Body of pancreas (tissue), 4 donors: ENCODE measurements at regions not wholly inside any gene's neighbourhood (a gene's known extent, or its start where the extent isn't known, plus 50 kb on each side); places are given as distances from the start of the nearest gene placed in this dataset.

ENCODE experiments used
- ATAC-seq: fragments of 150-250 bp; one replicate; pipeline ENCODE4 v1.9.1; 2016
- DNase-seq, 4 donors: peaks; one replicate each; pipeline ENCODE4 v3.0.0-alpha.2; 2019
- H3K27ac ChIP-seq, 4 donors: fragments of 200-600 bp; sonication (generic); 1 replicate in 3 of 4; 2 replicates in 1 of 4; pipeline versions ENCODE4 v1.5.1 to v1.6.1; 2016 to 2019; ENCODE audit warnings: mild to moderate bottlenecking in 1 of 4, mixed read lengths in 1 of 4, moderate library complexity in 1 of 4
- H3K27me3 ChIP-seq, 2 donors: fragments of 200-600 bp; sonication (generic); one replicate each; pipeline ENCODE4 v1.6.0; 2016; ENCODE audit warnings: mild to moderate bottlenecking in 1 of 2
- H3K36me3 ChIP-seq, 2 donors: fragments of 200-600 bp; sonication (generic); replicated peaks in 1 of 2; 2 replicates each; pipeline ENCODE4 v1.5.1; 2016; ENCODE audit warnings: low read depth in 2 of 2; ENCODE audit not compliant: insufficient read depth in 1 of 2
- H3K4me1 ChIP-seq: fragments of 200-600 bp; sonication (generic); one replicate; pipeline ENCODE4 v1.6.0; 2016
- H3K4me3 ChIP-seq, 2 donors: fragments of 200-600 bp; sonication (generic); 1 replicate in 1 of 2; 2 replicates in 1 of 2; pipeline ENCODE4 v1.5.1; 2016 to 2019
- H3K9me3 ChIP-seq, 3 donors: fragments of 200-600 bp; sonication (generic); 1 replicate in 2 of 3; 2 replicates in 1 of 3; pipeline ENCODE4 v1.5.1; 2016
- POLR2A ChIP-seq, 3 donors: fragments of 450-650 bp; IDR thresholded peaks; one replicate each; pipeline ENCODE4 v1.6.1; 2016; ENCODE audit warnings: antibody characterized with exemption in 3 of 3, mild to moderate bottlenecking in 2 of 3
- WGBS, 2 donors: methylation state at CpG; one replicate each; pipeline ENCODE4 v1.1.5; 2017; 5-methylcytosine and 5-hydroxymethylcytosine counted together
- intact Hi-C: fragments of 100-400 bp; cut with DNase I; formaldehyde crosslinking; loops from one replicate; pipeline ENCODE4 v1.15.1; 2023
- TF ChIP-seq, protein P1 (sequence below), 7 experiments: fragments of 450-650 bp in 4 of 7; fragments of 200-600 bp in 3 of 7; sonication (generic) in 3 of 7; IDR thresholded peaks; one replicate each; pipeline ENCODE4 v1.5.1; 2016 to 2019; ENCODE audit warnings: antibody characterized with exemption in 7 of 7

DNA sequence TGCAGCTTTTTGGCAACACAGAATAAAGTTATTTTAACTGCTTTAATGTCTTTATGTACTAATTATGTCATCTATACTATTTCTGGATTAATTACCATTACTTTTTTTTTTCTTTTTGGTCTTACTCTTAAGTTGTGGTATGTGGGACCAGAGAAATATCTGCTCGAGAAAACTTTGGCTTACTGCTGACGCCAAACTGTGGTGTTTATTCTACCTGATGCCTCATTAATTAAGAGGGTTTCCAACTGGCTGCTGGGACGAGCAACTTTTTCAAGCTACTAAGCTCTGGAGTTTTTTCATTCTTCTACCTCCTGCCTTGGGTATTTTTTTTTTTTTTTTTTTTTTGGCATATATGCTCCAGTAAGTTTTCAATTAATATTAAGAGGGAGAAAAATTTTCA, 1257.5 kb downstream of the FSCB start:
- intact Hi-C loops = no loop called here
- Histone ChIP-seq H3K27me3 (no peaks in the 10 kb centered on the region), H3K4me1 (no peaks in the 10 kb centered on the region), H3K9me3 (no peaks in the 10 kb centered on the region), H3K4me3 (no peak overlapping the region), H3K36me3 (no peaks in the 10 kb centered on the region), H3K27ac (no peak overlapping the region)
- DNase-seq = no peak
- WGBS, 2 donors = 31 to 45% methylated on average over 3 of the region's 3 CpGs
- ATAC-seq = no peak
- no peak for TF ChIP-seq POLR2A (IDR thresholded peaks at IDR 0.05)
- TF ChIP-seq, protein P1, sequence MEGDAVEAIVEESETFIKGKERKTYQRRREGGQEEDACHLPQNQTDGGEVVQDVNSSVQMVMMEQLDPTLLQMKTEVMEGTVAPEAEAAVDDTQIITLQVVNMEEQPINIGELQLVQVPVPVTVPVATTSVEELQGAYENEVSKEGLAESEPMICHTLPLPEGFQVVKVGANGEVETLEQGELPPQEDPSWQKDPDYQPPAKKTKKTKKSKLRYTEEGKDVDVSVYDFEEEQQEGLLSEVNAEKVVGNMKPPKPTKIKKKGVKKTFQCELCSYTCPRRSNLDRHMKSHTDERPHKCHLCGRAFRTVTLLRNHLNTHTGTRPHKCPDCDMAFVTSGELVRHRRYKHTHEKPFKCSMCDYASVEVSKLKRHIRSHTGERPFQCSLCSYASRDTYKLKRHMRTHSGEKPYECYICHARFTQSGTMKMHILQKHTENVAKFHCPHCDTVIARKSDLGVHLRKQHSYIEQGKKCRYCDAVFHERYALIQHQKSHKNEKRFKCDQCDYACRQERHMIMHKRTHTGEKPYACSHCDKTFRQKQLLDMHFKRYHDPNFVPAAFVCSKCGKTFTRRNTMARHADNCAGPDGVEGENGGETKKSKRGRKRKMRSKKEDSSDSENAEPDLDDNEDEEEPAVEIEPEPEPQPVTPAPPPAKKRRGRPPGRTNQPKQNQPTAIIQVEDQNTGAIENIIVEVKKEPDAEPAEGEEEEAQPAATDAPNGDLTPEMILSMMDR (IDR thresholded peaks at IDR 0.05) = no peak

DNA sequence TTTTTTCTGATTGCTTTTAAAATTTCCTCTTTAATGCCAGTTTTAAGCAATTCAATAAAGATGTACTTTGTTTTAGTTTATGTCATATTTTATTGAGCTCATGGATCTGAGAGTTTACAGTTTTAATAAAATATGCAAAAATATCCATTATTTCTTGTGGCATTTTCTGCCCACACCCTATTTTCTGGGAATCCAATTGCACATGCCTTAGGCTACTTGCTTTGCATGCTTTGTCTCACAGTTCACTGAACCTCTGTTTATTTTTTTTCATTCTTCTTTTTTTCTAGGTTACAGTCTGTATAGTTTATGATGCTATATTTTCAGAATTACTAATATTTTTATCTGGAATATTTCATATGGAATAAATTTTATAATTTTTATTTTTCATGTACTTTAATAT, 1258.0 kb downstream of the FSCB start:
- DNase-seq = no peak
- intact Hi-C loops = no loop called here
- Histone ChIP-seq H3K4me1 (no peaks in the 10 kb centered on the region), H3K27me3 (no peaks in the 10 kb centered on the region), H3K36me3 (no peaks in the 10 kb centered on the region), H3K9me3 (no peaks in the 10 kb centered on the region), H3K4me3 (no peak overlapping the region), H3K27ac (no peak overlapping the region)
- ATAC-seq = no peak
- TF ChIP-seq POLR2A (IDR thresholded peaks at IDR 0.05) = no peak
- TF ChIP-seq, protein P1 (IDR thresholded peaks at IDR 0.05) = no peak

DNA sequence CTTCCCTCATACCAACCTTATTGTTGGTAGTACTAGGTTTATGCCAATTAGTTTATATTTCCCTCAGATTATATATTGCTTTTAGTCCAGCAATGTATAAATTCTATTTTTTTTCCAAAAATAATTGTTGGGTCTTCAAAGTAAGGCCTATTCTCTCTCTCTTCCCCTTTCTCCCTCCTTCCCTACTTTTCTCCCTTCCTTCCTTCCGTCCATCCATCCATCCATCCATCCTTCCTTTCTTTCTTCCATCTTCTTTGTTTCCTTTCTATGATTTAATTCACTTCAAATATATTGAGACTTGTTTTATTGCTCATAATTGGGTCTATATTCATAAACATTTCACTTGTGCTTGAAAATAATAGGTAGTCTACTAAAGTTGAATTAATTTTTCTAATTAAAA, 1259.2 kb downstream of the FSCB start:
- DNase-seq = no peak

DNA sequence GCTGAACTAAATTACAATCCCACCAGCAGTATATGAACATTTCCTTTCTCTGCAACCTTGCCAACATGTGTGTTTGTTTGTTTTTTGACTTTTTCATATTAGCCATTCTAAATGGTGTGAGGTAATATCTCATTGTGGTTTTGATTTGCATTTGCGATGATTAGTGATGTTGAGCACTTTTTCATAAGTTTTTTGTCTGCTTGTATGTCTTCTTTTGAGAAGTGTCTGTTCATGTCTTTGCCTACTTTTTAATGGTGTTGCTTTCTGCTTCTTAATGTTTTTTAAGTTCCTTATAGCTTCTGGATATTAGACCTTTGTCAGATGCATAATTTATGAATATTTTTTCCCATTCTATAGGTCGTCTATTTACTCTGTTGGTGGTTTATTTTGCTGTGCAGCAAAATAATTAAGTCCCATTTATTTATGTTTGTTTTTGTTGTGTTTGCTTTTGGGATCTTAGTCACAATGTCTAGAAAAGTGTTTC, 1262.9 kb downstream of the FSCB start:
- no peaks in the 10 kb centered on the region for H3K4me1 ChIP-seq
- no peaks in the 10 kb centered on the region for H3K27me3 ChIP-seq
- no peaks in the 10 kb centered on the region for H3K36me3 ChIP-seq
- H3K27ac ChIP-seq = no peak overlapping the region
- H3K9me3 ChIP-seq = no peaks in the 10 kb centered on the region
- TF ChIP-seq, protein P1 (IDR thresholded peaks at IDR 0.05) = no peak
- no peak for TF ChIP-seq POLR2A (IDR thresholded peaks at IDR 0.05)
- H3K4me3 ChIP-seq = no peak overlapping the region
- DNase-seq (no peak), ATAC-seq (no peak)
- intact Hi-C loops = no loop called here
- 55 to 63% methylated on average over 2 of the region's 2 CpGs for WGBS, 2 donors

More for the DNA sequence above, 1259.2 kb downstream of the FSCB start:
- Histone ChIP-seq H3K27me3 (no peaks in the 10 kb centered on the region), H3K9me3 (no peaks in the 10 kb centered on the region), H3K4me3 (no peak overlapping the region), H3K36me3 (no peaks in the 10 kb centered on the region), H3K4me1 (no peaks in the 10 kb centered on the region), H3K27ac (no peak overlapping the region)
- no peak for TF ChIP-seq POLR2A (IDR thresholded peaks at IDR 0.05)
- TF ChIP-seq, protein P1 (IDR thresholded peaks at IDR 0.05) = no peak
- no peak for ATAC-seq
- 53 to 74% methylated on average over 1 of the region's 1 CpG for WGBS, 2 donors
- intact Hi-C loops = no loop called here

DNA sequence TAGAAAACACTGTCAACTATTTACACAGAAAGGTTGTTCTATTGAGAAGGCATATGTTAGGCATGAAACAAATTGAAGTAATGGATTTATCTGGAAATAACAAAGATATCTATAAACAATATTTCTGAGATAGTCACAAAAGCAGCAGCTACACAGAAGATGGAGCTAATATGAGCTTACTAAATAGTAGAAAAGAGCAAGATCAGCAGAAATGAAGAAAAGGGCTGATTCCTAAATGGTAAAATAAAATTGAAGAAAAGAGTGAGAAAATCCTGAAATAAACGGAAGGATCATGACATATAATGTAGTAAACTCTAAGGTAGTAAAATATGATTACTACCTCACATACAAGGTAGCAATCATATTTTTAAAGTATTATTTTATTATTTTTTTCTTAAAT, 1263.9 kb downstream of the FSCB start:
- 86 to 91% methylated on average over 1 of the region's 1 CpG for WGBS, 2 donors
- no peaks in the 10 kb centered on the region for H3K36me3 ChIP-seq
- no peak overlapping the region for H3K4me3 ChIP-seq
- DNase-seq (no peak), ATAC-seq (no peak)
- H3K27me3 ChIP-seq = no peaks in the 10 kb centered on the region
- no peaks in the 10 kb centered on the region for H3K9me3 ChIP-seq
- intact Hi-C loops = no loop called here
- no peak for TF ChIP-seq POLR2A (IDR thresholded peaks at IDR 0.05)
- TF ChIP-seq, protein P1 (IDR thresholded peaks at IDR 0.05) = no peak
- H3K4me1 ChIP-seq = no peaks in the 10 kb centered on the region
- H3K27ac ChIP-seq = no peak overlapping the region
